ENCODE measurements at regions not wholly inside any gene's neighbourhood (a gene's known extent, or its start where the extent isn't known, plus 50 kb on each side); places are given as distances from the start of the nearest gene placed in this dataset.

DNA sequence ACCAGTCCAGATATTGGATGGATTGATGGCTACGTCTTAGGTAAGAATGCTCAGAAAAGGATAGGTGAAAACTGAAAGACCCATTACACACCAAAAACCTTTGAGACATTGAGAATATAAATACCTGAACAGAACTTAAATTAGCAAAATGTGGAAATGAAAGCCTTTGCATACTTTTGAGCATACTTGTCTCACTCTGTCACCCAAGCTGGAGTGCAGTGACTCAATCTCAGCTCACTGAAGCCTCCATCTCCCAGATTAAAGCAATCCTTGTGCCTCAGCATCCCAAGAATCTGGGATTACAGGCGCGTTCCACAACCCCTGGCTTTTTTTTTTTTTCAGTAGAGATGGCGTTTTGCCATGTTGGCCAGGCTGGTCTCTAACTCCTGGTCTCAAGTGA lies 695.3 kb downstream of the DACH1 start:
- no peaks in the 10 kb centered on the region for H3K9me3 ChIP-seq
- no peak overlapping the region for H3K4me3 ChIP-seq
- no peaks in the 10 kb centered on the region for H3K36me3 ChIP-seq
- intact Hi-C loops (cut with DNase I; ENCODE audit: low total_unique reads), result no loop called here
- 87 to 88% methylated on average over 4 of the region's 4 CpGs for WGBS, 2 donors (ENCODE audit: low coverage in 1 of 2)
- no peak overlapping the region for H3K27ac ChIP-seq
- no peak for DNase-seq
- in situ Hi-C loops (cut with MboI; ENCODE audit: low pct_ligation_motif_present in 1 of 4, low pct_unique_long_range_greater_than_20kb in 1 of 4, low sequenced_read_pairs in 3 of 4), result no loop called here
- H3K4me1 ChIP-seq, result no peaks in the 10 kb centered on the region
- H3K27me3 ChIP-seq, result no peaks in the 10 kb centered on the region
- TF ChIP-seq CTCF (IDR thresholded peaks at IDR 0.05), result no peak
- no peak for TF ChIP-seq POLR2AphosphoS5 (IDR thresholded peaks at IDR 0.05)
- TF ChIP-seq EP300 (IDR thresholded peaks at IDR 0.05; ENCODE audit: low read depth), result no peak
- TF ChIP-seq POLR2A (IDR thresholded peaks at IDR 0.05), result no peak

GRCh38 chr13:71169180-71169579 lies 697.8 kb downstream of the DACH1 start:
- Histone ChIP-seq H3K27ac (no peak overlapping the region), H3K27me3 (no peaks in the 10 kb centered on the region), H3K4me3 (no peak overlapping the region), H3K36me3 (no peaks in the 10 kb centered on the region), H3K9me3 (no peaks in the 10 kb centered on the region), H3K4me1 (no peaks in the 10 kb centered on the region)
- intact Hi-C loops (cut with DNase I; ENCODE audit: low total_unique reads) (no loop called here), in situ Hi-C loops (cut with MboI; ENCODE audit: low pct_ligation_motif_present in 1 of 4, low pct_unique_long_range_greater_than_20kb in 1 of 4, low sequenced_read_pairs in 3 of 4) (no loop called here)
- TF ChIP-seq POLR2A (IDR thresholded peaks at IDR 0.05) (no peak), CTCF (IDR thresholded peaks at IDR 0.05) (no peak), POLR2AphosphoS5 (IDR thresholded peaks at IDR 0.05) (no peak), EP300 (IDR thresholded peaks at IDR 0.05; ENCODE audit: low read depth) (no peak)
- no peak for DNase-seq
- WGBS, 2 donors (ENCODE audit: low coverage in 1 of 2), result 34 to 39% methylated on average over 3 of the region's 3 CpGs

GRCh38 chr13:71156550-71156949 lies 710.5 kb downstream of the DACH1 start:
- WGBS, 2 donors (ENCODE audit: low coverage in 1 of 2), result 40 to 64% methylated on average over 1 to 6 of the region's 6 CpGs
- intact Hi-C loops (cut with DNase I; ENCODE audit: low total_unique reads), result no loop called here

GRCh38 chr13:71149498-71150363 lies 717.3 kb downstream of the DACH1 start:
- intact Hi-C loops (cut with DNase I; ENCODE audit: low total_unique reads), result no loop called here

More at GRCh38 chr13:71156550-71156949, 710.5 kb downstream of the DACH1 start:
- no peak for DNase-seq
- no peak for TF ChIP-seq EP300 (IDR thresholded peaks at IDR 0.05; ENCODE audit: low read depth)
- no peak for TF ChIP-seq CTCF (IDR thresholded peaks at IDR 0.05)
- in situ Hi-C loops (cut with MboI; ENCODE audit: low pct_ligation_motif_present in 1 of 4, low pct_unique_long_range_greater_than_20kb in 1 of 4, low sequenced_read_pairs in 3 of 4), result no loop called here
- Histone ChIP-seq H3K36me3 (no peaks in the 10 kb centered on the region), H3K27ac (no peak overlapping the region), H3K9me3 (peaks cover 0 to 4% of the 10 kb centered on the region in 2 donors), H3K27me3 (no peaks in the 10 kb centered on the region), H3K4me1 (no peaks in the 10 kb centered on the region), H3K4me3 (no peak overlapping the region)

More at GRCh38 chr13:71149498-71150363, 717.3 kb downstream of the DACH1 start:
- no peak for TF ChIP-seq EP300 (IDR thresholded peaks at IDR 0.05; ENCODE audit: low read depth)
- TF ChIP-seq CTCF (IDR thresholded peaks at IDR 0.05), result no peak
- TF ChIP-seq POLR2AphosphoS5 (IDR thresholded peaks at IDR 0.05), result no peak
- no peak for TF ChIP-seq POLR2A (IDR thresholded peaks at IDR 0.05)
- Histone ChIP-seq H3K27ac (no peak overlapping the region), H3K27me3 (no peaks in the 10 kb centered on the region), H3K9me3 (peaks cover 0 to 4% of the 10 kb centered on the region in 2 donors), H3K4me3 (no peak overlapping the region), H3K36me3 (no peaks in the 10 kb centered on the region), H3K4me1 (no peaks in the 10 kb centered on the region)
- DNase-seq, result no peak
- in situ Hi-C loops (cut with MboI; ENCODE audit: low pct_ligation_motif_present in 1 of 4, low pct_unique_long_range_greater_than_20kb in 1 of 4, low sequenced_read_pairs in 3 of 4), result loop anchor here in 1 of 4 donors (25.0 kb wide), 1 partner anchor 88 kb away; no protein-coding TSS in a partner anchor
- WGBS, 2 donors (ENCODE audit: low coverage in 1 of 2), result 42 to 61% methylated on average over 10 of the region's 10 CpGs
